SH-SY5Y (cell line): ENCODE measurements at regions not wholly inside any gene's neighbourhood (a gene's known extent, or its start where the extent isn't known, plus 50 kb on each side); places are given as distances from the start of the nearest gene placed in this dataset.

Experiments used
- GATA2 ChIP-seq: IDR thresholded peaks from 2 replicates; pipeline ENCODE4 v1.6.1; 2011; ENCODE audit warnings: mild to moderate bottlenecking, low read depth, low read length
- GATA3 ChIP-seq: IDR thresholded peaks from 2 replicates; pipeline ENCODE4 v1.6.1; 2011; ENCODE audit warnings: low read depth, mild to moderate bottlenecking, low read length, moderate library complexity

GRCh38 chr4:116024954-116025708 lies 911.7 kb upstream of the NDST4 start:
- TF ChIP-seq GATA3: no peak
- no peak for TF ChIP-seq GATA2
